NT2/D1 (cell line): ENCODE measurements at regions not wholly inside any gene's neighbourhood (a gene's known extent, or its start where the extent isn't known, plus 50 kb on each side); places are given as distances from the start of the nearest gene placed in this dataset.

Source experiments
- SUZ12 ChIP-seq: IDR thresholded peaks from 2 replicates; pipeline ENCODE4 v1.6.1; 2011; ENCODE audit not compliant: insufficient read length, insufficient read depth; ENCODE audit errors: extremely low read depth
- YY1 ChIP-seq: IDR thresholded peaks from 2 replicates; pipeline ENCODE4 v1.6.1; 2011; ENCODE audit not compliant: insufficient read length, insufficient read depth
- ZNF274 ChIP-seq: IDR thresholded peaks from 2 replicates; pipeline ENCODE4 v1.6.1; 2011; ENCODE audit warnings: mild to moderate bottlenecking, low read depth, low read length

DNA sequence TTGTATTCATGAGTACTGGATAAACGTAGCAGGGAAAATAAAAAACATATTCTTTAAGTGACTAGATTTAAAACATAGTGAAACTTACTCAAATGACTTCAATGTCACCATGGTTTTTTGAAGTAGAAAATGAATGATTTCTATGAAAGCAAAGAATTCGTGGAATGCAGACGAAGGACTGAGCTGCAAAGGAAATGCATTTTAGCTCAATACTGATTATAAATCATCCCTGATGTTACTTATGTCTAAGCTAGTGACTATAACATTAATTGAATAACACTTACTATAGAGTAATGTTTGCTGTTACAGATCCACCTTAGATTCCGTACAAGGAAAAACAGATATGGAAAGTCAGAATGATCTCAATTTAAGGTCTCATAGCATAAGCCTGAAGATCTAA is 1257.7 kb upstream of the CDH2 start:
- no peak for TF ChIP-seq ZNF274
- no peak for TF ChIP-seq YY1
- TF ChIP-seq SUZ12 = no peak
